IPS DF 6.9 (cell line): ENCODE measurements at regions not wholly inside any gene's neighbourhood (a gene's known extent, or its start where the extent isn't known, plus 50 kb on each side); places are given as distances from the start of the nearest gene placed in this dataset.

Experiments used
- DNase-seq: peaks from one replicate; pipeline ENCODE4 v3.0.0-alpha.2; 2013; ENCODE audit warnings: low read depth, low spot score
- H3K27ac ChIP-seq: one replicate; pipeline ENCODE4 v1.5.1; 2013; ENCODE audit warnings: low read length, control low read depth
- H3K27me3 ChIP-seq: 2 replicates; pipeline ENCODE4 v1.6.1; 2013; ENCODE audit warnings: mild to moderate bottlenecking, low read length; ENCODE audit not compliant: control insufficient read depth, insufficient read depth
- H3K36me3 ChIP-seq: 2 replicates; pipeline ENCODE4 v1.6.1; 2013; ENCODE audit warnings: low read length; ENCODE audit not compliant: control insufficient read depth, insufficient read depth
- H3K4me1 ChIP-seq: 2 replicates; pipeline ENCODE4 v1.6.1; 2013; ENCODE audit warnings: low read length; ENCODE audit not compliant: control insufficient read depth, insufficient read depth
- H3K4me3 ChIP-seq: 2 replicates; pipeline ENCODE4 v1.5.1; 2013; ENCODE audit warnings: mild to moderate bottlenecking, low read length
- H3K9me3 ChIP-seq: 2 replicates; pipeline ENCODE4 v1.6.1; 2013; ENCODE audit warnings: low read length, inconsistent platforms; ENCODE audit not compliant: control insufficient read depth, insufficient read depth
- WGBS: extraction: QIAGEN DNeasy Blood & Tissue Kit; methylation state at CpG from one replicate; pipeline ENCODE4 v1.1.7; 2013; ENCODE audit warnings: mixed read lengths, missing lambda C conversion rate; ENCODE audit not compliant: insufficient read length, insufficient coverage; 5-methylcytosine and 5-hydroxymethylcytosine counted together

DNA sequence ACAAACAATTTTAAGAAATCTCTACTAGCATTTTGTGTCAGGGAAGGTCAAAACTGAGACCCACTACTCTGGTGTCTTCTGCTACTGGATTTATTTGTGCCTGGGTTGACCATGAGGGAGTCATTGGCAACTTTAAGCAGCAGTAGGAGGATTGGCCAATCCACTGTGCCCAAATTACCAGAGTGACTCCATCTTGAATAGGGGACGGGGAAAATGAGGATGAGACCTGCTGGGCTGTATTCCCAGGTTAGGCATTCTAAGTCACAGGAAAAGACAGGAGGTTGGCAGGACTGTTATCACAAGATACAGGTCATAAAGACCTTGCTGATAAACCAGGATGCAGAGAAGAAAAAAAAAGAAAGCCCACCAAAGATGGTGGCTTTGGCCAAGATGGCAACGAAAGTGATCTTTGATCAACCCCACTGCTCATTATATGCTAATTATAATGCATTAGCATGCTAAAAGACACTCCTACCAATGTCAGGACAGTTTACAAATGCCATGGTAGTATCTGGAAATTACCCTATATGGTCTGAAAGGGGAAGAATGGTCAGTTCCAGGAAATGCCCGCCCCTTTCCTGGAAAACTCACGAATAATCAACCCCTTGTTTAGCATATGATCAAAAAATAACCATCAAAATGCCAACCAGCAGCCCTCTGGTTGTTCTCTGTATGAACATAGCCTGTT lies 200.9 kb downstream of the LTN1 start:
- H3K4me3 ChIP-seq = no peak overlapping the region
- H3K27ac ChIP-seq = no peak overlapping the region
- H3K36me3 ChIP-seq = no peaks in the 10 kb centered on the region
- no CpG with 5 or more reads among the region's 4 CpGs for WGBS
- H3K4me1 ChIP-seq = no peaks in the 10 kb centered on the region
- no peaks in the 10 kb centered on the region for H3K9me3 ChIP-seq
- DNase-seq = no peak
- H3K27me3 ChIP-seq = no peaks in the 10 kb centered on the region

DNA sequence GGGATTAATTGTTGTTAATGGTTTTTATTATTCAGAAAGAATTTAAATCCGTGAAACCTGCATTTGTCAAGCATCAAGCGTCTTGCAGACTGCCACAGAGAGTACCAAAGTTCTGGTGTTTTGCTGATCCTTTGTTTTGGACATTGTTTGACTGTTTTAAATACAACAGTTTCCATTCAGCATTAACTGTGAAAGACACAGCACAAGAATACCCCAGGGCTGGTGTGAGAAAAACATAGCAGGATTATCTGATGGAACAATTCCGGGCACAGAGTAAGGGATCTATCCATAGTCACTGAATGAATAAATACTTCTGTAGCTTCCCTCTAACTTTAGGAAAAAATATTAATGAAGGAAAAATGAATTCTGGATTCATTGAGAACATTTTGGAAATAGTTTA lies 202.3 kb downstream of the LTN1 start:
- WGBS = no CpG with 5 or more reads among the region's 3 CpGs
- Histone ChIP-seq H3K4me1 (no peaks in the 10 kb centered on the region), H3K9me3 (no peaks in the 10 kb centered on the region), H3K4me3 (no peak overlapping the region), H3K27me3 (no peaks in the 10 kb centered on the region), H3K27ac (no peak overlapping the region), H3K36me3 (no peaks in the 10 kb centered on the region)
- no peak for DNase-seq

GRCh38 chr21:28789523-28789922 lies 203.2 kb downstream of the LTN1 start:
- no CpG with 5 or more reads among the region's 3 CpGs for WGBS
- Histone ChIP-seq H3K36me3 (no peaks in the 10 kb centered on the region), H3K27me3 (no peaks in the 10 kb centered on the region), H3K9me3 (no peaks in the 10 kb centered on the region), H3K27ac (no peak overlapping the region), H3K4me1 (no peaks in the 10 kb centered on the region), H3K4me3 (no peak overlapping the region)
- no peak for DNase-seq

GRCh38 chr21:28788030-28788429 lies 204.6 kb downstream of the LTN1 start:
- no peak for DNase-seq
- H3K9me3 ChIP-seq = no peaks in the 10 kb centered on the region
- H3K27ac ChIP-seq = no peak overlapping the region
- no peaks in the 10 kb centered on the region for H3K27me3 ChIP-seq
- WGBS = no CpG with 5 or more reads among the region's 6 CpGs
- no peaks in the 10 kb centered on the region for H3K36me3 ChIP-seq
- H3K4me1 ChIP-seq = no peaks in the 10 kb centered on the region
- H3K4me3 ChIP-seq = no peak overlapping the region

- no peaks in the 10 kb centered on the region for H3K4me1 ChIP-seq
- H3K27ac ChIP-seq = no peak overlapping the region
- H3K36me3 ChIP-seq = no peaks in the 10 kb centered on the region
- H3K9me3 ChIP-seq = no peaks in the 10 kb centered on the region
- no peak for DNase-seq
- WGBS = no CpG with 5 or more reads among the region's 32 CpGs
- H3K4me3 ChIP-seq = no peak overlapping the region
- H3K27me3 ChIP-seq = no peaks in the 10 kb centered on the region
Measured at GRCh38 chr21:28783641-28784185, 209.0 kb downstream of the LTN1 start.

DNA sequence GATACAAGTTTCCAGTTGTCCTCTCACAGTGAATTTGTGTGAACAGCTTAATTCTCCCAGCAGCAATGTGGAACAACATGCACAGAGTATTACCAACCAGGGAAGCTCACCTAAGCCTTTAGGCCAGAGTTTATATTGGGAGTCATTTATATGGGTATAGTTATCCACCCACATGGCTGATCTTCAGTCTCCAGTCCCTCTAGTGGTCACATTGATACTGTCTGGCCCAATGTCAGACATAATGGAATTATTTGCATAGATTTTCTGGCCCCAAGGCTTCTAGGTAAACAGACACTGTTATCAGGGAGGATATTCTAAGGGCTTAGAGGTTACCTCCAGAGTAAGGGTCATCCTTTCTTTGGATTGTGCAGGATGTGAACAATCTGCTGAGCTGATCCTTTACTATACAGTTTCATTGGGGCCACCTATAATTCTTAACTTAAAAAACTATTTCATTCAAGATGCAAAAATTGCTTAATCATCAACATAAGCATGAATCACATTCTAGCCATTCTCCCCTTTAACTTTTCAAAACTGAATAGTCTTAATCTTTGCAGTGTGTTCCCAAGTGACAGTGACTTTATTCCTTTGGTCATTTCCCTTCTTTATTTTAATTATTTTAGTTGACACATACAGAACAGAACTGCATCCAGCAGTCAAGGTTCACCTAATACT lies 210.9 kb downstream of the LTN1 start:
- Histone ChIP-seq H3K36me3 (no peaks in the 10 kb centered on the region), H3K4me3 (no peak overlapping the region), H3K9me3 (no peaks in the 10 kb centered on the region), H3K27ac (no peak overlapping the region), H3K4me1 (no peaks in the 10 kb centered on the region), H3K27me3 (no peaks in the 10 kb centered on the region)
- no peak for DNase-seq

GRCh38 chr21:28779914-28780313 lies 212.8 kb downstream of the LTN1 start:
- Histone ChIP-seq H3K27me3 (no peaks in the 10 kb centered on the region), H3K36me3 (no peaks in the 10 kb centered on the region), H3K4me1 (no peaks in the 10 kb centered on the region), H3K9me3 (no peaks in the 10 kb centered on the region), H3K27ac (no peak overlapping the region), H3K4me3 (no peak overlapping the region)
- no peak for DNase-seq

GRCh38 chr21:28776251-28776650 lies 216.4 kb downstream of the LTN1 start:
- Histone ChIP-seq H3K27ac (no peak overlapping the region), H3K27me3 (no peaks in the 10 kb centered on the region), H3K9me3 (no peaks in the 10 kb centered on the region), H3K4me3 (no peak overlapping the region), H3K4me1 (no peaks in the 10 kb centered on the region), H3K36me3 (no peaks in the 10 kb centered on the region)
- no CpG with 5 or more reads among the region's 2 CpGs for WGBS
- no peak for DNase-seq

DNA sequence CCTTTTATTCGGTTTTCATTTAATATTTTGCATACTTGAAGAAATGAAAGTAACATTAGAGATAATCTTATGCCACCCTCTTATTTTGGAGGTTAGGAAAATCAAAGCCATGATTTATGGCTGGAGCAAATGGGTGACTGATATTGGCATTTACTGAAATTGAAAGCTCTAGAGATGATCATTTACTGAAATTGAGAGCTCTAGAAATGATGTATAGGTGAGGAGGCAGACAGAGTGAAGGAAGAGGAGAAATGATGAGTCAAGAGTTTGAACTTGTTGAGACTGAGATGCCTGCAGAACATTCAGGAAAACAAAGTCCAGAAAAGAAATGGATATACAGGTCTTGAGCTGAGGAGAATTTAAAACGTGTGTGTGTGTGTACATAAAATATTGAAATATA lies 217.6 kb downstream of the LTN1 start:
- Histone ChIP-seq H3K27me3 (no peaks in the 10 kb centered on the region), H3K9me3 (no peaks in the 10 kb centered on the region), H3K36me3 (no peaks in the 10 kb centered on the region), H3K4me1 (no peaks in the 10 kb centered on the region), H3K4me3 (no peak overlapping the region), H3K27ac (no peak overlapping the region)
- no CpG with 5 or more reads among the region's 2 CpGs for WGBS
- DNase-seq = no peak

- Histone ChIP-seq H3K9me3 (no peaks in the 10 kb centered on the region), H3K27me3 (no peaks in the 10 kb centered on the region), H3K36me3 (no peaks in the 10 kb centered on the region), H3K27ac (no peak overlapping the region), H3K4me1 (no peaks in the 10 kb centered on the region), H3K4me3 (no peak overlapping the region)
- DNase-seq = no peak
- WGBS = no CpG with 5 or more reads among the region's 2 CpGs
Measured at GRCh38 chr21:28773036-28773435, 219.6 kb downstream of the LTN1 start.
